GM13976 (cell line): ENCODE measurements at regions not wholly inside any gene's neighbourhood (a gene's known extent, or its start where the extent isn't known, plus 50 kb on each side); places are given as distances from the start of the nearest gene placed in this dataset.

ENCODE experiments used
- DNase-seq: peaks from one replicate; pipeline ENCODE4 v3.0.0; 2012; ENCODE audit warnings: low spot score
- in situ Hi-C: fragments of 300-500 bp; cut with MboI; formaldehyde crosslinking; loops from one replicate; pipeline ENCODE4 v1.12.0; 2022; ENCODE audit warnings: low sequenced_read_pairs, mixed read lengths, inconsistent platforms; ENCODE audit not compliant: unreplicated experiment
- TF ChIP-seq, protein P1 (sequence below): IDR thresholded peaks from 2 replicates; pipeline ENCODE4 v1.5.1; 2012; ENCODE audit warnings: borderline replicate concordance, mild to moderate bottlenecking; ENCODE audit not compliant: insufficient read depth; ENCODE audit errors: extremely low read depth, missing control alignments, control extremely low read depth

DNA sequence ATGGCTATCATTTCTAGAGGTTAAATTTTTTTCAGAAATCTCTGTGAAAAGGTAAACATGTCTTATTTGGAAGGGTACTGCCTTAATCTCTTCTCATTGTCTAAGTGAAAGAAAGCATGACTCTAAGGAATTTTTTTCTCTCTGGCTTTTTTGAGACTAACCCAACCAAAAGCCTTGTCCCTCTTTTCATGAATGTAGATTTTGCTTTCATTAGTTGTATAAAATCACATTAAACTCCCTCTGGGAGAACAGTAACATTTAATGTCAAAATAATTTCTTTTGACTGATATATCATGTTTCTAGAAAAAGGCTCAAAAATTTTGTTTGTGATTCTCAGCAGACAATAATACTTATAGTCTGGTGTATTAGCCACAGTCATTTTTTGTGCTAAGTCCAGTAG lies 168.4 kb upstream of the SPOPL start:
- TF ChIP-seq, protein P1, sequence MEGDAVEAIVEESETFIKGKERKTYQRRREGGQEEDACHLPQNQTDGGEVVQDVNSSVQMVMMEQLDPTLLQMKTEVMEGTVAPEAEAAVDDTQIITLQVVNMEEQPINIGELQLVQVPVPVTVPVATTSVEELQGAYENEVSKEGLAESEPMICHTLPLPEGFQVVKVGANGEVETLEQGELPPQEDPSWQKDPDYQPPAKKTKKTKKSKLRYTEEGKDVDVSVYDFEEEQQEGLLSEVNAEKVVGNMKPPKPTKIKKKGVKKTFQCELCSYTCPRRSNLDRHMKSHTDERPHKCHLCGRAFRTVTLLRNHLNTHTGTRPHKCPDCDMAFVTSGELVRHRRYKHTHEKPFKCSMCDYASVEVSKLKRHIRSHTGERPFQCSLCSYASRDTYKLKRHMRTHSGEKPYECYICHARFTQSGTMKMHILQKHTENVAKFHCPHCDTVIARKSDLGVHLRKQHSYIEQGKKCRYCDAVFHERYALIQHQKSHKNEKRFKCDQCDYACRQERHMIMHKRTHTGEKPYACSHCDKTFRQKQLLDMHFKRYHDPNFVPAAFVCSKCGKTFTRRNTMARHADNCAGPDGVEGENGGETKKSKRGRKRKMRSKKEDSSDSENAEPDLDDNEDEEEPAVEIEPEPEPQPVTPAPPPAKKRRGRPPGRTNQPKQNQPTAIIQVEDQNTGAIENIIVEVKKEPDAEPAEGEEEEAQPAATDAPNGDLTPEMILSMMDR, result no peak
- DNase-seq, result no peak
- in situ Hi-C loops, result no loop called here

DNA sequence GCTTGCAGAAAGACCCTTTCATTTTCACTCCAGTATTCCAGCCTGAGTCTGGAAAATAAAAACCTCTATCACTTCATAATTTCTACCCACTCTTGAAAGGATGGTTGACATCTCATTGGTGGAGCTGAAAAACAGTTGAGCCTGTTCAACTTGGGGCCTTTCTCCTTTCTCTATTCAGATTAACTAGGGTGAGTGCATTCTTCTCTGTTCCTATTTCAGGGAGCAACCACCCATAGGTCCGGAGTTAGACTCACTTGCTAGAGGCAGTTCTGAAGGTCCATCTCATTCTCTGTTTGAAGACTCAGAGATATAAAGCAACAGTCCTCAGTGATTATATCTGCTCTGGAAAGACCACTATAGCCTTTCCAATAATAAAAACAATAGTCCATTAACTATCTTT lies 167.9 kb upstream of the SPOPL start:
- DNase-seq, result no peak
- in situ Hi-C loops, result no loop called here
- TF ChIP-seq, protein P1, result no peak

DNA sequence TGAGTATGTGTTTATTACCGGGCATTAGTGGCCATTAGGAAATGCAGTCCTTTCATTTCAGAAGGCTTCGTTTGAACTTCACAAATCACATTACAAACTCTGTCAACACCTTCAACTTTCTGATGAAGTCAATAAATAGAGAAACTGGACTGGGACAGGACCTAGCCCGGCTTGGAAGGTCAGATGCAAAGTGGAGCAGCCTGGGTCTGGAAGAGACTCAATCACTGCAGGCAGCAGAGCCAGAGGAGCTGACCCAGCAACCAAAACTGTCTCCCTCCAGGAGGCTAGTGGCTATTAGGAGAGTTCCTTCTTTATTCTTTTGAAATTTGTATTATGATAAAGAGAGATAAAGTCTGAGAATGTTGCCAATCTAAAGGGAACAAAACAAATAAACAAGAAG lies 167.2 kb upstream of the SPOPL start:
- TF ChIP-seq, protein P1, result no peak
- in situ Hi-C loops, result no loop called here
- DNase-seq, result no peak

DNA sequence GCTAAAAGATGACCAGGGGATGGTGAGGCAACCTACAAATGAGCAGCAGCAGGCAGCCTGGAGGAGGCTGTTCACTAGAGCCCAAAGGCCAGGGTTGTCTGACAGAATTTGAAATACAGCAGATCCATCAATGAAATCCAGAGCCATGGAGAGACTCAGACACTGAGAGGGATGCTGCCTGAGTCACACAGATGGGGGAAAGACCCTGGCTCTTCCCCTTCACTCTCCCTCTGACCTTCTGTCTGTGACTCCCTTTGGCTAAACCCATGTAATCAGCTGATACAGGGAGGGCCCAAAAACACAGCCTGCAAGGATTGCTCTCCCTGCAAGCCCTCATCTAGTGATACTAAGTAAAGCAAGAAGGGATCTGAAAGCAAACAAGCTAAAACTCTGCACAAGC lies 166.5 kb upstream of the SPOPL start:
- in situ Hi-C loops, result no loop called here
- no peak for DNase-seq
- TF ChIP-seq, protein P1, result no peak

DNA sequence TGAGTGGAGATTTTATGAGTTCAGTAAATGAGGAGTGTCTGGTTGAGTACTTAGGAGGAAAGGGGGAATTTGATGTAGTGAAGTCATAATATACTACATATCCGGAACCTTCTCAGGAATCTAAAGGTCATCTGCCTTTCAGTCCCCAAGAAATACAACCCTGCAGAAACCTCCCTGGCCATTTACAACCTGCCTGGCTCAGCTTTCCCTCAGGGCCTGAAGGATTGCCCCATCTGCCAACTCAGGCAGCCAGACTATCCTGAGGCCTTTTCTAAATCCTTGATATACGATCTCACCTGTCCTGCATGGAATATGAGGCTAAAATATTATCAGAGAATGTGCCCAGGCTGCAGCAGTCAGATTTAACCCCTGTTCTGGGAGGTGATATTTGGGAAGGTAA lies 165.4 kb upstream of the SPOPL start:
- in situ Hi-C loops, result no loop called here
- TF ChIP-seq, protein P1, result no peak
- no peak for DNase-seq

DNA sequence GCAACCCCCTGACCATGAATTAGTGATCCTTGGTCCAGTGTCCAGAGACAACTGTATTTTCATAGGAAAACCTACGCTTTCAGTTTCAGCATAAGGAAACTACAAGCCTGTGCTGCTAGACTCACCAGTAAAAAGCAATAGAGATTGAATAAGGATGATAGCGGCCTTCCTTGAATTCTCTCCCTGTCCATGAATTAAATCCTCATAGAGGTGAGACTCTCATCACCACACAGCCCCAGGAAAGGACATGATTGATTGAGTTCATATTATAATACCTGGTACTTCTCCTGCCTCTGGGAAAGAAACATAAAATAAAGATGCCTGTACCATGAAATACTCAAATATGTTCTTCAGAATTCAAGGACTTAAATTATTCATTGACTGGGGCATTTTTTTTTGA lies 146.3 kb upstream of the SPOPL start:
- in situ Hi-C loops, result no loop called here
- TF ChIP-seq, protein P1, result no peak
- DNase-seq, result no peak

DNA sequence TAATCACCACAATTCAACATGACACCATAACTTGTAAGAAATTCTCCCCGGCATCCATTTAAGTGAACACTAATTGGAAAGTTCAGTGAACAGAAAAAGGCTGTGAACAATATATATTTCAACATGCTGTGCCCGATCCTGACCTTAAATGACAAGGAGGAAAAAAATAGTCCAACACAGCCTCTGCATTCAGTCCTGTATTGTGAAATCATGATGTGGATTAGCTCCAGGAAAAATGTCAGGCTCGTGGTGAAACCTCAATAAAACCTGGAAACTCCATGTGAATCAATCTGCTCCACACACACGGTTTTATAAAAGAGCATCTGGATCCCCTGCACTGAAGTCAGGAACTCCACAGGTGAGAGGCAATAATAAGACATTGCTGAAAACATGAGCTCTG lies 145.4 kb upstream of the SPOPL start:
- no peak for DNase-seq
- TF ChIP-seq, protein P1, result no peak
- in situ Hi-C loops, result no loop called here
